ENCODE measurements at regions not wholly inside any gene's neighbourhood (a gene's known extent, or its start where the extent isn't known, plus 50 kb on each side); places are given as distances from the start of the nearest gene placed in this dataset.

- TF ChIP-seq CTCF (IDR thresholded peaks at IDR 0.05) (no peak), POLR2A (IDR thresholded peaks at IDR 0.05) (no peak), POLR2AphosphoS5 (IDR thresholded peaks at IDR 0.05) (no peak)
Measured at GRCh38 chr5:89110916-89111646, 228.1 kb upstream of the MEF2C start.
